SK-N-SH (cell line): ENCODE measurements at regions not wholly inside any gene's neighbourhood (a gene's known extent, or its start where the extent isn't known, plus 50 kb on each side); places are given as distances from the start of the nearest gene placed in this dataset.

ENCODE experiments used
- CTCF ChIA-PET: fragments of 300-600, 350-600 bp; formaldehyde crosslinking; extraction: SDS; loops from one replicate; lab custom pipeline; 2021; lab: Yijun Ruan, JAX
- POLR2A ChIA-PET: fragments of 350-600 bp; sonication (Branson Sonifier 250); formaldehyde crosslinking; extraction: SDS; loops from one replicate; lab custom pipeline; 2020; ENCODE audit warnings: antibody characterized with exemption, inconsistent platforms; lab: Yijun Ruan, JAX
- DNase-seq: peaks from one replicate; pipeline ENCODE4 v3.0.0; 2012
- H2AFZ ChIP-seq: fragments of 200-600 bp; sonication (generic); 2 replicates; pipeline ENCODE4 v1.8.1; 2016; ENCODE audit warnings: antibody characterized with exemption, mild to moderate bottlenecking, low read depth
- H3F3A ChIP-seq: fragments of 200-600 bp; sonication (generic); replicated peaks from 2 replicates; pipeline ENCODE3; 2016; ENCODE audit warnings: antibody characterized with exemption, mild to moderate bottlenecking; ENCODE audit not compliant: insufficient read depth
- H3K27ac ChIP-seq, 2 experiments: fragments of 200-500 bp in 1 of 2; fragments of 200-600 bp in 1 of 2; sonication (Bioruptor generic) in 1 of 2; sonication (generic), shearing (Covaris generic) in 1 of 2; 2 replicates each; pipeline versions ENCODE4 v1.5.1 to v1.6.1; 2014 to 2016; ENCODE audit warnings: low read depth in 2 of 2, inconsistent platforms in 1 of 2, low read length in 1 of 2, mild to moderate bottlenecking in 1 of 2, mixed read lengths in 1 of 2
- H3K27me3 ChIP-seq: fragments of 200-600 bp; sonication (generic), shearing (Covaris generic); 2 replicates; pipeline ENCODE4 v1.6.1; 2016; ENCODE audit warnings: mixed run types; ENCODE audit not compliant: insufficient read depth
- H3K36me3 ChIP-seq, 2 experiments: fragments of 200-500 bp in 1 of 2; fragments of 200-600 bp in 1 of 2; sonication (Bioruptor generic) in 1 of 2; sonication (generic) in 1 of 2; replicated peaks in 1 of 2; 2 replicates each; pipeline versions ENCODE3 to v1.5.1; 2014 to 2016; ENCODE audit warnings: low read length in 1 of 2, mild to moderate bottlenecking in 1 of 2; ENCODE audit not compliant: insufficient read depth in 2 of 2, control insufficient read depth in 1 of 2
- H3K4me1 ChIP-seq, 2 experiments: fragments of 200-500 bp in 1 of 2; fragments of 200-600 bp in 1 of 2; sonication (Bioruptor generic) in 1 of 2; sonication (generic), shearing (Covaris generic) in 1 of 2; 2 replicates each; pipeline versions ENCODE4 v1.5.1 to v1.6.1; 2014 to 2016; ENCODE audit warnings: low read depth in 1 of 2, low read length in 1 of 2, mixed run types in 1 of 2; ENCODE audit not compliant: insufficient read depth in 2 of 2, control insufficient read depth in 1 of 2
- H3K4me2 ChIP-seq: fragments of 200-600 bp; sonication (generic), shearing (Covaris generic); 2 replicates; pipeline ENCODE4 v1.6.1; 2017; ENCODE audit warnings: mixed run types
- H3K4me3 ChIP-seq, 2 experiments: fragments of 200-500 bp in 1 of 2; fragments of 200-600 bp in 1 of 2; sonication (Bioruptor generic) in 1 of 2; sonication (generic), shearing (Covaris generic) in 1 of 2; 2 replicates each; pipeline versions ENCODE4 v1.5.1 to v1.8.1; 2014 to 2016; ENCODE audit warnings: low read depth in 2 of 2, inconsistent platforms in 1 of 2, low read length in 1 of 2, mild to moderate bottlenecking in 1 of 2, mixed read lengths in 1 of 2, moderate library complexity in 1 of 2
- H3K79me2 ChIP-seq: fragments of 200-600 bp; sonication (generic); 2 replicates; pipeline ENCODE4 v1.8.1; 2017; ENCODE audit warnings: mild to moderate bottlenecking; ENCODE audit not compliant: insufficient read depth
- H3K9ac ChIP-seq: fragments of 200-600 bp; sonication (generic); 2 replicates; pipeline ENCODE4 v1.6.1; 2017; ENCODE audit warnings: mixed run types
- H3K9me2 ChIP-seq: fragments of 200-600 bp; sonication (generic); 2 replicates; pipeline ENCODE4 v1.6.1; 2017; ENCODE audit warnings: mixed run types
- H3K9me3 ChIP-seq: fragments of 200-600 bp; sonication (generic); 2 replicates; pipeline ENCODE4 v1.6.1; 2017; ENCODE audit warnings: mixed run types, mild to moderate bottlenecking, moderate library complexity
- H4K20me1 ChIP-seq: fragments of 200-600 bp; sonication (generic); 2 replicates; pipeline ENCODE4 v1.6.1; 2017; ENCODE audit warnings: mild to moderate bottlenecking, mixed run types; ENCODE audit not compliant: insufficient read depth
- CHD2 ChIP-seq: fragments of 150-350 bp; IDR thresholded peaks from 2 replicates; pipeline ENCODE4 v1.6.1; 2018; ENCODE audit warnings: low read length; ENCODE audit not compliant: partially characterized antibody
- FOXM1 ChIP-seq: IDR thresholded peaks from 2 replicates; pipeline ENCODE4 v1.4.0; 2012; ENCODE audit warnings: low read depth, mild to moderate bottlenecking
- GABPA ChIP-seq: IDR thresholded peaks from 2 replicates; pipeline ENCODE4 v1.4.0; 2012; ENCODE audit warnings: low read depth, mild to moderate bottlenecking
- IRF3 ChIP-seq: fragments of 150-350 bp; IDR thresholded peaks from 2 replicates; pipeline ENCODE4 v1.6.1; 2016; ENCODE audit warnings: mild to moderate bottlenecking, low read depth, low read length
- MEF2A ChIP-seq: IDR thresholded peaks from 2 replicates; pipeline ENCODE4 v1.4.0; 2012; ENCODE audit warnings: low read depth, borderline replicate concordance
- NFIC ChIP-seq: IDR thresholded peaks from 2 replicates; pipeline ENCODE4 v1.4.0; 2012; ENCODE audit warnings: borderline replicate concordance
- NRF1 ChIP-seq: IDR thresholded peaks from 2 replicates; pipeline ENCODE4 v1.6.1; 2012; ENCODE audit warnings: low read depth, mild to moderate bottlenecking, low read length
- PBX3 ChIP-seq: IDR thresholded peaks from 2 replicates; pipeline ENCODE4; 2012
- POLR2AphosphoS5 ChIP-seq: IDR thresholded peaks from 2 replicates; pipeline ENCODE4 v1.6.1; 2012; ENCODE audit warnings: low read depth, low read length
- RAD21 ChIP-seq: IDR thresholded peaks from 2 replicates; pipeline ENCODE4 v1.6.1; 2012; ENCODE audit warnings: mild to moderate bottlenecking, low read length
- RCOR1 ChIP-seq: fragments of 150-350 bp; IDR thresholded peaks from 2 replicates; pipeline ENCODE4 v1.6.1; 2017; ENCODE audit warnings: antibody characterized with exemption, low read length
- REST ChIP-seq: IDR thresholded peaks from 2 replicates; pipeline ENCODE4 v1.6.1; 2012; ENCODE audit warnings: mild to moderate bottlenecking, low read depth, low read length, moderate library complexity
- TAF1 ChIP-seq: IDR thresholded peaks from 2 replicates; pipeline ENCODE4 v1.6.1; 2012; ENCODE audit warnings: low read depth, mild to moderate bottlenecking, low read length, moderate library complexity, borderline replicate concordance
- TEAD4 ChIP-seq: IDR thresholded peaks from 2 replicates; pipeline ENCODE4 v1.4.0; 2012; ENCODE audit warnings: mild to moderate bottlenecking, borderline replicate concordance; ENCODE audit not compliant: insufficient read depth
- USF1 ChIP-seq: IDR thresholded peaks from 2 replicates; pipeline ENCODE4 v1.4.0; 2012; ENCODE audit warnings: low read depth, borderline replicate concordance
- YY1 ChIP-seq: IDR thresholded peaks from 2 replicates; pipeline ENCODE4 v1.4.0; 2012; ENCODE audit warnings: low read depth, mild to moderate bottlenecking
- ZBTB33 ChIP-seq: IDR thresholded peaks from 2 replicates; pipeline ENCODE4 v1.4.0; 2012; ENCODE audit warnings: low read depth, borderline replicate concordance
- WGBS: methylation state at CpG from one replicate; pipeline ENCODE4 v1.1.6; 2017; ENCODE audit warnings: low lambda C conversion rate; 5-methylcytosine and 5-hydroxymethylcytosine counted together

- Histone ChIP-seq H3K4me1 (no peaks in the 10 kb centered on the region), H3K4me2 (no peak overlapping the region), H3K27ac (no peak overlapping the region), H3K9me3 (no peaks in the 10 kb centered on the region), H4K20me1 (no peaks in the 10 kb centered on the region), H3K79me2 (no peaks in the 10 kb centered on the region), H3K9ac (no peak overlapping the region), H3K4me3 (no peak overlapping the region), H3K9me2 (no peaks in the 10 kb centered on the region), H3K27me3 (no peaks in the 10 kb centered on the region), H3K36me3 (no peaks in the 10 kb centered on the region), H2AFZ (no peak overlapping the region), H3F3A (no peaks in the 10 kb centered on the region)
- CTCF ChIA-PET: no interaction called here
- no peak for DNase-seq
- no peak for TF ChIP-seq ZBTB33
- no peak for TF ChIP-seq NFIC
- TF ChIP-seq TAF1: no peak
- TF ChIP-seq PBX3: no peak
- POLR2A ChIA-PET: no interaction called here
Observed at GRCh38 chr5:12100542-12100941, 196.3 kb upstream of the CTNND2 start.

- Histone ChIP-seq H3K4me3 (no peak overlapping the region), H3K9ac (no peak overlapping the region), H3K79me2 (no peaks in the 10 kb centered on the region), H3K4me1 (no peaks in the 10 kb centered on the region), H3K36me3 (no peaks in the 10 kb centered on the region), H3K27ac (no peak overlapping the region), H3K27me3 (no peaks in the 10 kb centered on the region), H3F3A (no peaks in the 10 kb centered on the region), H3K4me2 (no peak overlapping the region), H3K9me3 (no peaks in the 10 kb centered on the region), H2AFZ (no peak overlapping the region), H3K9me2 (no peaks in the 10 kb centered on the region), H4K20me1 (no peaks in the 10 kb centered on the region)
- CTCF ChIA-PET: no interaction called here
- TF ChIP-seq PBX3: no peak
- TF ChIP-seq USF1: no peak
- TF ChIP-seq TEAD4: no peak
- no peak for TF ChIP-seq CHD2
- TF ChIP-seq GABPA: no peak
- TF ChIP-seq MEF2A: no peak
- TF ChIP-seq NRF1: no peak
- TF ChIP-seq POLR2AphosphoS5: no peak
- no peak for TF ChIP-seq YY1
- TF ChIP-seq RAD21: no peak
- TF ChIP-seq IRF3: no peak
- TF ChIP-seq RCOR1: no peak
- TF ChIP-seq REST: no peak
- TF ChIP-seq FOXM1: no peak
- 1% methylated on average over 4 of the region's 4 CpGs for WGBS
- POLR2A ChIA-PET: no interaction called here
- DNase-seq: no peak
Observed at GRCh38 chr5:12099296-12099695, 195.1 kb upstream of the CTNND2 start.
